Endothelial cell of umbilical vein (primary cell): ENCODE measurements at regions not wholly inside any gene's neighbourhood (a gene's known extent, or its start where the extent isn't known, plus 50 kb on each side); places are given as distances from the start of the nearest gene placed in this dataset.

Experiments
- BruUV-seq: library from RNA; stranded (reverse); fragments of 400-500 nt; replicated peaks from 2 replicates; lab custom pipeline; 2021; lab: Mats Ljungman, UMichigan
- CTCF ChIA-PET: fragments of 300-600, 350-600 bp; sonication (Branson Sonifier 250); formaldehyde crosslinking; loops from one replicate; lab custom pipeline; 2021; ENCODE audit warnings: antibody characterized with exemption, inconsistent platforms; lab: Charles Lee
- POLR2A ChIA-PET: fragments of 300-600, 350-600 bp; sonication (Branson Sonifier 250); formaldehyde crosslinking; loops from one replicate; lab custom pipeline; 2021; ENCODE audit warnings: antibody characterized with exemption, inconsistent platforms; lab: Charles Lee
- DNase-seq: peaks from one replicate; pipeline ENCODE4 v3.0.0-alpha.2; 2011; ENCODE audit warnings: low read depth, low spot score
- FAIRE-seq: peaks from 2 replicates; lab custom pipeline; 2011; peaks lifted over from hg19 to GRCh38; lab: Jason Lieb, UNC
- H2AFZ ChIP-seq: 2 replicates; pipeline ENCODE4 v1.6.0; 2012; ENCODE audit warnings: low read depth, low read length, control low read depth, inconsistent platforms
- H3K27ac ChIP-seq: 2 replicates; pipeline ENCODE4 v1.5.1; 2011; ENCODE audit warnings: low read depth, mild to moderate bottlenecking, control low read depth, low read length, moderate library complexity; ENCODE audit not compliant: insufficient read depth
- H3K27me3 ChIP-seq, 2 experiments: 2 replicates each; pipeline versions ENCODE4 v1.6.0 to v1.6.1; 2011; ENCODE audit warnings: low read length in 2 of 2, mixed read lengths in 1 of 2; ENCODE audit not compliant: control insufficient read depth in 2 of 2, insufficient read depth in 2 of 2
- H3K36me3 ChIP-seq, 2 experiments: 2 replicates in 1 of 2; 3 replicates in 1 of 2; pipeline ENCODE4 v1.5.1; 2011; ENCODE audit warnings: low read length in 2 of 2, mild to moderate bottlenecking in 1 of 2, moderate library complexity in 1 of 2; ENCODE audit not compliant: control insufficient read depth in 2 of 2, insufficient read depth in 2 of 2; ENCODE audit errors: extremely low read depth in 1 of 2
- H3K4me1 ChIP-seq: 3 replicates; pipeline ENCODE4 v1.5.1; 2011; ENCODE audit warnings: mild to moderate bottlenecking, low read length; ENCODE audit not compliant: control insufficient read depth, insufficient read depth; ENCODE audit errors: extremely low read depth
- H3K4me2 ChIP-seq: 2 replicates; pipeline ENCODE4 v1.6.1; 2011; ENCODE audit warnings: low read length, control low read depth, mixed read lengths; ENCODE audit not compliant: insufficient read depth
- H3K4me3 ChIP-seq, 3 experiments: fragments of 200-600 bp in 1 of 3; sonication (generic), shearing (Covaris generic) in 1 of 3; replicated peaks in 1 of 3; 2 replicates each; pipeline ENCODE4 v1.5.1; 2011 to 2016; ENCODE audit warnings: control low read depth in 3 of 3, low read length in 3 of 3, mild to moderate bottlenecking in 2 of 3, inconsistent platforms in 1 of 3, low read depth in 1 of 3, moderate library complexity in 1 of 3; ENCODE audit not compliant: insufficient read depth in 1 of 3
- H3K79me2 ChIP-seq: 2 replicates; pipeline ENCODE4 v1.6.0; 2012; ENCODE audit warnings: low read length, inconsistent platforms; ENCODE audit not compliant: control insufficient read depth, insufficient read depth
- H3K9ac ChIP-seq: replicated peaks from 2 replicates; pipeline ENCODE3; 2011; ENCODE audit warnings: low read length, control low read depth; ENCODE audit not compliant: insufficient read depth; ENCODE audit errors: extremely low read depth
- H3K9me1 ChIP-seq: replicated peaks from 3 replicates; pipeline ENCODE4 v1.6.0; 2011; ENCODE audit warnings: mild to moderate bottlenecking, low read length; ENCODE audit not compliant: control insufficient read depth, insufficient read depth; ENCODE audit errors: extremely low read depth
- H3K9me3 ChIP-seq: replicated peaks from 2 replicates; pipeline ENCODE4 v1.5.1; 2012; ENCODE audit warnings: low read length, inconsistent platforms; ENCODE audit not compliant: control insufficient read depth, insufficient read depth
- H4K20me1 ChIP-seq: replicated peaks from 2 replicates; pipeline ENCODE3; 2011; ENCODE audit warnings: mild to moderate bottlenecking, low read length; ENCODE audit not compliant: control insufficient read depth, insufficient read depth; ENCODE audit errors: extremely low read depth
- CTCF ChIP-seq, 2 donors: IDR thresholded peaks; 1 replicate in 1 of 2; 2 replicates in 1 of 2; pipeline ENCODE4 v1.5.1; 2011; ENCODE audit warnings: low read length in 2 of 2, mild to moderate bottlenecking in 2 of 2, moderate library complexity in 2 of 2, control low read depth in 1 of 2, inconsistent platforms in 1 of 2, low read depth in 1 of 2; ENCODE audit not compliant: insufficient read depth in 1 of 2; ENCODE audit errors: extremely low read depth in 1 of 2
- EZH2 ChIP-seq: IDR thresholded peaks from 2 replicates; pipeline ENCODE4 v1.6.1; 2012; ENCODE audit warnings: borderline replicate concordance, low read depth, mild to moderate bottlenecking, moderate library complexity, low read length, inconsistent platforms; ENCODE audit not compliant: severe bottlenecking
- FOS ChIP-seq: IDR thresholded peaks from 2 replicates; pipeline ENCODE4 v1.6.1; 2011; ENCODE audit warnings: mild to moderate bottlenecking, low read length, moderate library complexity, borderline replicate concordance; ENCODE audit not compliant: insufficient read depth
- GATA2 ChIP-seq: IDR thresholded peaks from 2 replicates; pipeline ENCODE4 v1.7.0; 2011; ENCODE audit warnings: low read depth, mild to moderate bottlenecking, moderate library complexity, mixed read lengths, low read length; ENCODE audit not compliant: insufficient read length, insufficient read depth
- JUN ChIP-seq: IDR thresholded peaks from 2 replicates; pipeline ENCODE4 v1.6.1; 2011; ENCODE audit warnings: borderline replicate concordance, low read depth; ENCODE audit not compliant: insufficient read length, insufficient read depth
- MAX ChIP-seq: IDR thresholded peaks from 2 replicates; pipeline ENCODE4 v1.6.1; 2011; ENCODE audit not compliant: insufficient read depth, insufficient read length
- MYC ChIP-seq: IDR thresholded peaks from one replicate; pipeline ENCODE4 v1.6.1; 2011; ENCODE audit warnings: mild to moderate bottlenecking, low read depth, low read length
- POLR2A ChIP-seq: IDR thresholded peaks from 2 replicates; pipeline ENCODE4 v1.6.1; 2012; ENCODE audit warnings: low read depth, mild to moderate bottlenecking, control low read depth, low read length
- POLR2AphosphoS5 ChIP-seq: IDR thresholded peaks from 2 replicates; pipeline ENCODE4 v1.6.1; 2012; ENCODE audit warnings: low read depth, mild to moderate bottlenecking, control low read depth, low read length, moderate library complexity; ENCODE audit not compliant: insufficient read depth
- dilution Hi-C: fragments of 300-500 bp; cut with MboI; formaldehyde crosslinking; loops from one replicate; pipeline ENCODE4 v1.15.0; 2019; ENCODE audit warnings: low sequenced_read_pairs; ENCODE audit not compliant: extremely low pct_ligation_motif_present
- intact Hi-C: fragments of 100-400 bp; cut with micrococcal nuclease; formaldehyde crosslinking; loops from one replicate; pipeline ENCODE4 v1.10.0; 2022

DNA sequence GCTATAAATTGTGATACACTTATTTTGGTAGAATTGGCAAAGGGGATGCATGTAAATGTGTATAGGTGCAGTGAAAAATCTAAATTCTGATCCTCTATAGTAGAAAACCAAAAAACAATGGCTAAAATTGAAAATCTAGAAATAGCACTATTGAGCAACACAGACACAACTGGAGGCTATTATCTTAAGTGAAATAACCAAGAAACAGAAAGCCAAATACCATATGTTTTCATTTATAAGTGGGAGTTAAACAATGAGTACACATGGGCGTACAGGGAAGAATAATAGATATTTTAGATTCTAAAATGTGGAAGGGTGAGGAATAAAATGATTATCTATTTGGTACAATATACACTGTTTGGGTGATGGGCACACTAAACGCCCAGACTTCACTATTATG is 183.2 kb upstream of the TUSC1 start:
- Histone ChIP-seq H4K20me1 (no peaks in the 10 kb centered on the region), H3K4me3 (no peak overlapping the region), H3K4me2 (no peak overlapping the region), H3K9me3 (no peaks in the 10 kb centered on the region), H3K27me3 (no peaks in the 10 kb centered on the region), H3K27ac (no peak overlapping the region), H3K9ac (no peak overlapping the region), H3K79me2 (no peaks in the 10 kb centered on the region), H3K36me3 (no peaks in the 10 kb centered on the region), H3K4me1 (peaks cover 24% of the 10 kb centered on the region), H3K9me1 (no peaks in the 10 kb centered on the region), H2AFZ (no peak overlapping the region)
- dilution Hi-C loops, result no loop called here
- FAIRE-seq (no peak), DNase-seq (no peak)
- POLR2A ChIA-PET, result no interaction called here
- BruUV-seq, result no TSS peak
- intact Hi-C loops, result loop anchor here (5.0 kb wide), 1 partner anchor 1096 kb away; the partner anchor contains the start of gene IFT74
- CTCF ChIA-PET, result no interaction called here
- TF ChIP-seq EZH2, result no peak
- TF ChIP-seq GATA2, result no peak
- TF ChIP-seq CTCF (IDR thresholded peaks at IDR 0.05; ENCODE audit: extremely low read depth in 1 of 2, insufficient read depth in 1 of 2, low read depth in 1 of 2, low read length in 2 of 2), result no peak
- TF ChIP-seq POLR2AphosphoS5, result no peak
- no peak for TF ChIP-seq MYC
- no peak for TF ChIP-seq MAX
- TF ChIP-seq JUN, result no peak
- no peak for TF ChIP-seq POLR2A
- no peak for TF ChIP-seq FOS
